ENCODE measurements at regions not wholly inside any gene's neighbourhood (a gene's known extent, or its start where the extent isn't known, plus 50 kb on each side); places are given as distances from the start of the nearest gene placed in this dataset.

- DNase-seq: peak; percentile 65
Observed at GRCh38 chr3:187979564-187979963, 174.4 kb upstream of the LPP start.

GRCh38 chr3:187980861-187981260 lies 173.1 kb upstream of the LPP start:
- DNase-seq: no peak

DNA sequence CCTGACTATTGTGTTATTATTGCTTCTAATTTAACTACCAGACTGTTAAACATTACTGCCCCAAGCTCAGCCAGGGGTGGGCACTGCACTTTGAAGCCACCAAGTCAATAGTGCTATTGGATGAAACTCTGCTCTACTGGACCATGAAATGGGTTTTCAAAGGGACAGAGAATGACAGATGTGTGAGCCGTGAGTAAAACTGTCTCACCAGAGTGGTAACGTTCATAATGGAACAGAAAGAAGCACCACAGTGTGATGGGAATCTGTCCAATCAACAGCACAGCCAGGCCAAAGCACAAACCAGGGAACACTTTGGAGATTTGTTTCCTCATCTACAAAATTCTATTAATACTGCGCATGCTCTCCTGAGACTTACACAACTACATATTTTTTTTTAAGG lies 171.8 kb upstream of the LPP start:
- DNase-seq: no peak

DNA sequence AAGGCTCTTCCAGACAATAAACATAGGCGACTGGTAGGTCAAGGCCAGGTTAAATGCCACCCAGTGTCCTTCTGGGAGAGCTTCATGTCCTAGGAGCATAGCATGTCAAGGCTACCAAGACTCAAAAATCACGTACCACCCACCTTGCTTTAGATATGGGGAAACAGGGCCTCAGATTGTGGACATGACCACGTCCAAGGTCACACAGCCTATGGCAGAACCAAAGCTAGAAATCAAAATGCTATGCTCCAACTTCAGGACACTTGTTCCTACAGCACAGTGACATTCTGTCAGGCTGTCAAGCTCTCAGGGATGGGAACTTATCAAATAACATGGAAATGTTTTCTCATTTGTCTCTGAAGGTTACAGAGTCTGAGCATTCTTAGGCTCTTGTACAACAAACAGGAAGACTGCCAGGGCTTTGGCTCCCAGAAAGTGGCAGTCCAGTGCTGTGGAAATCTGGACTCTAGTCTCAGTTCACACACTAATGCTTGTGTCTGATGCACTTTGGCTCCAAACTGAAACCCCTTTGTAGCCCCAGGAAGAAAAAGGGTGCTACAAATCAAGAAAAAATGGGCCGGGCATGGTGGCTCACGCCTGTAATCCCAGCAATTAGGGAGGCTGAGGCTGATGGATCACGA lies 170.4 kb upstream of the LPP start:
- DNase-seq: no peak

DNA sequence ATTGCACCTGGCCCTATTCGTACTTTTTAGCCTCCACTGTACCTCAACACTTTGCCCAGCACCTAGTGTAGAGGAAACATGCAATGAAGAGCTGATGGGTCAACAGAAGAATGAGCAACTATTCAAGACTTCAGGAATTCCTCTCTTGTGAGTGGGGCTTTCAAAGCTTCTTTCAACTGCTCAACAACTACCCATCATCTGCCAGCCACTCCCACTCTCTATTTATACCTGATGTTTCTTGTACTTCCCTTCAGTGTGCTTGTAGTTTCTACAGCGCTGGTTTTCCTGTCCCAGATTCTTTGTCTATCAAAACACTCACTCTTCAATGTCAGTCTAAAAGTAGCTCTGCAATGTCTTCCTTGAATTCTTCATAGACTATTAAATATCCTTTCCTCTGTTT lies 168.3 kb upstream of the LPP start:
- DNase-seq: no peak

GRCh38 chr3:187986514-187986934 lies 167.4 kb upstream of the LPP start:
- DNase-seq: peak; percentile 60

DNA sequence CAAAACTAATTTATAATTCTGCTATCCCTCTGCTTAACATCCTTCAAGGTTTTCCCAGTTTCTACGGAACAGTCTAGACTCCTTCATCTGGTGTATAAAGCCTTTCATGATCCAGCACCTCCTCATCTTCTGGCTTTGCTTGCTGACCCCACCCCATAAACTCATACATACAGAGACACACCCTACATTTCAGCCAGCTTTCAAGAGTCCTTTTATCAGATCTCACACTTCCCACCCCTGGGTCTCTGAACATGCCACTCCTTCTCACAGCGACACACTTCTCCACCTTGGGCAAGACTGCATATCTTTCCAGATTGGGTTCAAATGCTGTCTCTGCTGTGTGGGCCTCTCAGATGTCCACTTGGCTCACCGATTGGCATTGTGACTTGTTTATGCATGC lies 166.8 kb upstream of the LPP start:
- DNase-seq: no peak

DNA sequence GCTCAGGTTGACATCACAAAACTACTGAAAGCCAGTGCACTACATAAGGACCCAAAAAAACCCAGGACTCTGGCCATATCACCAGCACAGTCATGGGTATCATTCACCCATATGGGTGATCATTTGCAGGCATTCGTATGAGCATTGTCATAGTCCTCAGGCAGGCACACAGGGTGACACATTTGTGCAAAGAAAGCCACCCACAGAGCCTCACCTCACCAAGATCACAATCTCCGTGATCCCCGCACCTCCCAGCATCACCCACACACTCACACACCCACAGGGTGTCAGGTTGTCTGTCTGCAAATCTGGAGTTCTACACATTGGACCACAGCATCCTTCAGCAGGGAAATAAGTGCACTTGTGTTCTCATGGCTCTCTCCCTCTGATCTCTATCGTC lies 166.0 kb upstream of the LPP start:
- peak; percentile 71 for DNase-seq

DNA sequence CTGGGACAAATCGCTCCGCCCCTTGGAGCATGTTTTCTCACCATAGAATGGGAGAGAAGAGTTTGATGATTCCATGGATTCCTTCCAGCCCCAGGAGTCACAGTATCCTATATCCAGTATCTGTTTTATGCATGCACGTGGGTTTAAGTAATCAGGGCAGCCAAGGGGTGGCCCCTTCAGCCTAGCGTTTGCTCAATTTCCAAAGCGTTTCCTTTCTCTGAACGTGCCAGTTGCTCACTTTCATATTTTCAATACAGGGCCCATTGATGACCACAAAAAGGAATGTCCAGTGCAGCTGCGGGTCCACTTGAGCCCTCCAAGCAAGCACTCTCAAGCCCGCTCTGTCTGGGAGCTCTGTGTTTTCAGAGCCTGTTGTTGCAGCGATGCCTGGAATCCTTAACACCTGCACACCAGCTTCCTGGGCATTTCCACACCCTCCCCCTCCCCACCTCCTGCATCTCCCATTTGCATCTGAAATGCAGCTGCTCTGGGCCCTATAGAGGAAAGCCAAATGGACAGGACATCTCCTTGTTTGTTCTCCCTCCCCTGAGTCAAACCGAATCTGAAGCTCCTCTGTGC lies 164.3 kb upstream of the LPP start:
- DNase-seq: no peak

DNA sequence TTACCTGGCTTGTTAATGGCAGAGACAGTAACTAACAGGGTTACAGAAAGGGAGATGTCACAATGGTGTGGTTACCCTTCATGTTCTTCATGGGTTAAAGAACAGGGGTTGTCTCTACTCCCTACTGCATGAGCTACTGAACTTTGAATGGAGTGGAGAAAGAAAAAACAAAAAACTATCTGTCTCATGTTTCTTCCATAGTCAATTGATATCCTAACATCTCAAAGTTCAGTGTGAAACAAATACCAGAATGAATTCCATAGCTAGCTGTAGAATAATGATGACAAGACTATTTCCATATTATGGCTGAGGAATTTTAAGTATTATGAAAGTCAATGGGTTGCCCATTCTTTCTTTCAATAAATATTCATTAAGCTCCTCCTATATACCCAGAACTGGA lies 161.3 kb upstream of the LPP start:
- DNase-seq: no peak

- DNase-seq: peak; percentile 62
Observed at GRCh38 chr3:187994221-187995042, 159.5 kb upstream of the LPP start.

DNA sequence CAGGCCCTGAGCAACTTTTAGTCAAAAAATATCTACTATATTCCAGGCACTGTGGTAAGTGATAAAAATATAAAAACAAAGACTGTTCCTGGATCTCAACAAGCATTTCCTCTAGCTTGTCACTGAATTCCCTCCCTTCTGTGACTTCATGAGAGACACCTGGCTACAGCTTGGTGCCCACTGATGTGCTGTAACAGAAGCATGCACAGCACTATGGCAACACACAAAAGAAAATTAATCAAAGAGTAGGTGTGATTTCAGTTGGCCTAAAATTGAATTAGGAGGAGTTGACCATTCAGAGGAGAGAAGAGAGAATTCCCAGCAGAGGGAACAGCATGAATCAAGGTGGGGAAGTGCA lies 158.9 kb upstream of the LPP start:
- DNase-seq: no peak

GRCh38 chr3:187995667-187996066 lies 158.3 kb upstream of the LPP start:
- DNase-seq: no peak

DNA sequence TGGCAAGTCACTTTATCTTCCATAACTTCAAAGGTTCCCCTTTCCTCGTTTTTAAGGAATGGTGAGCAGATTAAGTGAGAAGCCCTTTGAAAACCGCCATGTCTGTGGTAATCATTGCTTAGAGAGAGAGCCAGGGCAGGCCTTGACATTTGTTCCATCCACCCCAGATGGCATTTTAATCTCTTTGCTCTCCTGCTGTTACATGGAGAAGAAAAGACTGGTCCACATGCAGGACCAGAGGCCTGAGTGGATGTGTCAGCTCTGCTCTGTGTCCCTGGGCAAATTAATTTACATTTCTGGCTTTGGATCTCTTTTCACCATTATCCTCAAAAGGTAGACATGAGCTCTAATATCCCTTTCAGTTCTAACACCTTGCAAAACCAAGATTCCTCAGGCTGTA lies 157.3 kb upstream of the LPP start:
- no peak for DNase-seq

- no peak for DNase-seq
Observed at GRCh38 chr3:187997490-187997889, 156.5 kb upstream of the LPP start.

DNA sequence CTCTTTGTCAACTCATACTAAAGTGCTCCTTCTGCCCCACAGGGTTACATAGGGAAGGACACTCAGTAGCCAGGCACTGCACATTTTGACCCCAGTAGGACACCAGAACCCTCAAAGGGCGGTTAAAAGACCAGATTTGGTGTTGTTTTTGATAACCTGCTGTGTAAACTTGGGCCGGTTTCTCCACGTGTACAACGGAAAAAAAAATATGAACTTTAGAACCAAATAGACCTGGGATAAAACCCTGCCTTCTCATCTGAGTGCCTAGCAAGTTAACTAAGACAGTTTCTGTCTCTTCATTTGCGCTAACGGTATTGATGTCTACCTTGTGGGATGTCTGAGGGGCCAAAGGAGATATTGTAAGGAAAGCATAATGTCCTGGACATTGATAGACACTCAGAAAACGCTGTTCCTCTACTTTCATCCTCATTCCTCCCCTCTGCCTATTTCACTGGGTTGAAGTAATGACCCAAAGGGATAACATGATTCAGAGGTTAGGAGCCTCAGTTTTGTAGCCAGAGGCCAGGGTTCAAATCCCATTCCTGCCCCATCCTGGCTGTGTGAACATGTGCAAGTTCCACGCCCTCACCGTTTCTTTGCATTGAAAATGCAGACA lies 155.9 kb upstream of the LPP start:
- no peak for DNase-seq

DNA sequence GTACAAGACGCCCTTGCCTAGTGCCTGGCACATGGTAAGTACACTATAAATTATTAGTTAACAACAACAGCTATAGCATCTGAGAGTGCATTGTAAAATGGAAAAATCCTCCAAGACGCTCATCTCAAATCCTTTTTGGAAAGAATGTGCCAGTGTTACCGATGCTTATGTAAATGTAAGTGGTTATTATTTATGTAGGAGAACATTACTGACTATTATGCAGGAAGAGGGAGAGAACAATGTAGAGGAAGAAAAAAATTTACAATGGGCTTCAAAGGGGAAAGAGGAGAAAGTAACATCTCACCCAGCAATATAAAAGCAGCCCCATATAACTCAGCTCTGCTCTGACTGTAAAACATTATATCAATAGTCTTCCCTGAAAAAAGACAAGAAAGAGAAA lies 155.3 kb upstream of the LPP start:
- DNase-seq: no peak

DNA sequence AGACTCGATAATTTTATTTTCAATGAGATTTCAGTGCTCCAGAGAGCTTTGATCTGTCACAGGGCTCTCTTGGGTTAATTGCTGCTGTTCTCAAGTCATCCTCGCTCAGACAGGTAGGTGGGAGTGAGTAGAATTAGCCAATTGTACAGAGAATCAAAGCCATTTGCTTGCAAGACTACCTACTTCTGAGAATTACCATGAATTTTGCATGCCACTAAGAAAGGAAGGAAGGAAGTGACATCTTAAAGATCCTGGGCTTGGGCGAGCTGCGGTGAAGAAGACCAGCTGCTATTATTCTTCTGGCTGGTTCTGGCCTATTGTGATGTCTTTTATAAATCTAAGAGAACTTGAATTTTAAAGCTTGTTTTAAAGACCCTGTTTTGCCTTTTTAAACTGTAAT lies 154.1 kb upstream of the LPP start:
- DNase-seq: peak; percentile 50

GRCh38 chr3:188000361-188000861 lies 153.5 kb upstream of the LPP start:
- peak; percentile 47 for DNase-seq

DNA sequence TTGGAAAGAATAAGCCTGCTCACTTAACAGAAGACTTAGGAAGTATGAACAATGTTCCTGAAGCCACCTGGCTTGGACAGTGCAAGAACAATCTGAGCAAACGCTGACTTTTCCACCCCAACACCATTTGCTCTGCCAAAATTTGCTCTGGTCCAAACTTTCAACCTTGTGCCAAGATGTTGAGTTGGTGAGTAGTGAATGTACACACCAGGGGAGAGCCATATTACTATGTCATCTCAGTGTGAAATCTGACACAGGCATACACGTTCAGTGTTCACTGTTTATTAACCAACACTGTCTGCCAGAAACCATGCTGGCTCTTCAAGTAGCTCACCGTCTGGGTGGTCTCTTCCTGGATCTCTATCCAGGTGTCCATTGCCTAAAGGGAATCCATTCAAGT lies 152.9 kb upstream of the LPP start:
- no peak for DNase-seq

DNA sequence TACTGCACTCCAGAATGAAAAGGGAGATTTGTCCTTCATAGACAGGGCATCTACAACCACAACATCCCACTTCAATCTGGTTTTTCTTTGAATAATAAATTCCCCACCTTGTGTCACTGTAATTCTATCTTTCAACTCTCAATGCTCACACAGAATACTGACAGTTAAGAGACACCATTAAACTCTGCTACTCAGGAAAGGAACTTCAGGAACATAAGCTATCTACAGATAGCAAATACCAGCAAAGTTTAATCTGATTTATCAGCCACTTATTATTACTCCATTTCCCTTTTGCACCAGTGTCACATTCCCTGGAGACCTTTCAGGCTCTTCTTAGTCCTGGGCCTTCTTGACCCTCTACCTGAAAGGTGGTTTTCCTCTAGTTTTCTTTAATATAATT lies 152.0 kb upstream of the LPP start:
- DNase-seq: no peak

DNA sequence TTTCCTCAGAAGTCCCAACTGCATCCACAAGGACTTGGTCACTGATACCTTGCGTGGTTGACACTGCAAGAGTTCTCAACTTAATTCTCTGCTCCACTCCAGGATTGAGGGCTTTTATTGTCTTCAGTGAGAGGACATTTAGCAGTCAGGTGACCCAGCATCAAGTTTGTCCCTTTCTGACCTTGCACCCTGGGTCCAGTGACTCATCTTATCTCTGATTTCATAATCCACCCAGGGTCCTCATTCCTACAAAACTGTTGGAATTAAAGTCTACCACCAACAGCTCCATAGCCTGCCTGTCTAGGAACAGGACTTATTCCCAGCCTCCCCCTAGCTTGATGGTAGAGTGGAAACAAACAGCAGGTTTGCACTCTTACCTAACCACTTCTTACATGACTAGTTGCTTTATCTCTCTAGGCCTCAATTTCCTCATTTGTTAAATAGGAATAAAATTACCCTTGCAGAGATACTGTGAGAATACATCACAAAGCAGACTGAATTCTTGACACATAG lies 151.3 kb upstream of the LPP start:
- DNase-seq: no peak

Measured in CD4-positive, alpha-beta T cell treated with Interleukin-17A for 4 hours (primary cell).